SK-MEL-5 (cell line): ENCODE measurements at regions not wholly inside any gene's neighbourhood (a gene's known extent, or its start where the extent isn't known, plus 50 kb on each side); places are given as distances from the start of the nearest gene placed in this dataset.

Experiments used
- DNase-seq: peaks from one replicate; pipeline ENCODE4 v3.0.0-alpha.2; 2016; ENCODE audit warnings: low read depth, low spot score
- in situ Hi-C: cut with HindIII; loops from 2 replicates; pipeline ENCODE4 v1.10.0; 2016; ENCODE audit warnings: low sequenced_read_pairs, high pct_unique_total_duplicates, low pct_unique_long_range_greater_than_20kb

- in situ Hi-C loops: no loop called here
- no peak for DNase-seq
These were observed 601.0 kb upstream of the KIRREL3 start for GRCh38 chr11:127601578-127601977.

- DNase-seq: no peak
- in situ Hi-C loops: no loop called here
These were observed 600.1 kb upstream of the KIRREL3 start for GRCh38 chr11:127600674-127601073.

GRCh38 chr11:127598476-127598875, 597.9 kb upstream of the KIRREL3 start:
- no peak for DNase-seq
- in situ Hi-C loops: no loop called here

- no peak for DNase-seq
- in situ Hi-C loops: no loop called here
These were observed 595.9 kb upstream of the KIRREL3 start for GRCh38 chr11:127596433-127596832.

GRCh38 chr11:127592371-127592770, 591.8 kb upstream of the KIRREL3 start:
- in situ Hi-C loops: no loop called here
- DNase-seq: no peak

GRCh38 chr11:127590314-127590713, 589.7 kb upstream of the KIRREL3 start:
- in situ Hi-C loops: no loop called here
- DNase-seq: no peak

- in situ Hi-C loops: no loop called here
- no peak for DNase-seq
These were observed 587.9 kb upstream of the KIRREL3 start for GRCh38 chr11:127588431-127588830.

GRCh38 chr11:127587511-127587910, 586.9 kb upstream of the KIRREL3 start:
- in situ Hi-C loops: no loop called here
- DNase-seq: no peak

GRCh38 chr11:127576210-127576609, 575.6 kb upstream of the KIRREL3 start:
- peak; percentile 3 for DNase-seq
- in situ Hi-C loops: no loop called here

GRCh38 chr11:127574478-127574877, 573.9 kb upstream of the KIRREL3 start:
- DNase-seq: no peak
- in situ Hi-C loops: no loop called here

GRCh38 chr11:127568891-127569290, 568.3 kb upstream of the KIRREL3 start:
- no peak for DNase-seq

GRCh38 chr11:127567237-127567932, 566.8 kb upstream of the KIRREL3 start:
- in situ Hi-C loops: no loop called here
- DNase-seq: no peak

More at GRCh38 chr11:127568891-127569290, 568.3 kb upstream of the KIRREL3 start:
- in situ Hi-C loops: no loop called here

- no peak for DNase-seq
- in situ Hi-C loops: no loop called here
These were observed 564.2 kb upstream of the KIRREL3 start for GRCh38 chr11:127564810-127565209.

GRCh38 chr11:127559978-127560377, 559.4 kb upstream of the KIRREL3 start:
- in situ Hi-C loops: no loop called here
- DNase-seq: no peak

- DNase-seq: no peak
- in situ Hi-C loops: no loop called here
These were observed 551.9 kb upstream of the KIRREL3 start for GRCh38 chr11:127552446-127552845.

GRCh38 chr11:127531167-127531566, 530.6 kb upstream of the KIRREL3 start:
- in situ Hi-C loops: no loop called here
- no peak for DNase-seq

GRCh38 chr11:127528297-127528696, 527.7 kb upstream of the KIRREL3 start:
- in situ Hi-C loops: no loop called here
- DNase-seq: no peak

GRCh38 chr11:127524618-127525017, 524.0 kb upstream of the KIRREL3 start:
- no peak for DNase-seq
- in situ Hi-C loops: no loop called here

GRCh38 chr11:127521413-127521812, 520.8 kb upstream of the KIRREL3 start:
- no peak for DNase-seq

GRCh38 chr11:127507851-127508250, 507.3 kb upstream of the KIRREL3 start:
- in situ Hi-C loops: no loop called here
- DNase-seq: no peak

More at GRCh38 chr11:127521413-127521812, 520.8 kb upstream of the KIRREL3 start:
- in situ Hi-C loops: no loop called here
